ENCODE measurements at regions not wholly inside any gene's neighbourhood (a gene's known extent, or its start where the extent isn't known, plus 50 kb on each side); places are given as distances from the start of the nearest gene placed in this dataset.

- no peak for TF ChIP-seq CTCF (conservative IDR thresholded peaks at IDR 0.05; ENCODE audit: low read depth, low read length)
- TF ChIP-seq EZH2 (IDR thresholded peaks at IDR 0.05; ENCODE audit: borderline replicate concordance, low read depth, low read length, poor library complexity, severe bottlenecking): no peak
These were observed 138.7 kb upstream of the PALM2AKAP2 start for GRCh38 chr9:109641372-109641659.
